HEK293 (cell line): ENCODE measurements at regions not wholly inside any gene's neighbourhood (a gene's known extent, or its start where the extent isn't known, plus 50 kb on each side); places are given as distances from the start of the nearest gene placed in this dataset.

ENCODE experiments used
- KLF10 ChIP-seq: fragments of 450-650 bp; IDR thresholded peaks from 2 replicates; pipeline ENCODE4 v1.5.1; 2018; ENCODE audit warnings: missing biosample characterization, mild to moderate bottlenecking, missing genetic modification characterization
- SCRT2 ChIP-seq: fragments of 450-650 bp; formaldehyde crosslinking; IDR thresholded peaks from 2 replicates; pipeline ENCODE4 v1.5.1; 2016; ENCODE audit warnings: missing biosample characterization, missing genetic modification characterization
- ZNF248 ChIP-seq: fragments of 450-650 bp; formaldehyde crosslinking; IDR thresholded peaks from 2 replicates; pipeline ENCODE4 v1.5.1; 2017; ENCODE audit warnings: missing biosample characterization, missing genetic modification characterization
- ZNF660 ChIP-seq: fragments of 450-650 bp; IDR thresholded peaks from 2 replicates; pipeline ENCODE4 v1.5.1; 2018; ENCODE audit warnings: missing biosample characterization, mild to moderate bottlenecking, missing genetic modification characterization
- TF ChIP-seq, protein P1 (sequence below): fragments of 450-650 bp; formaldehyde crosslinking; IDR thresholded peaks from 2 replicates; pipeline ENCODE4 v1.5.1; 2016; ENCODE audit warnings: missing biosample characterization, missing genetic modification characterization
- TF ChIP-seq, protein P2 (sequence below): fragments of 450-650 bp; formaldehyde crosslinking; conservative IDR thresholded peaks from 2 replicates; pipeline ENCODE4 v1.5.1; 2016; ENCODE audit warnings: low read depth, missing biosample characterization, missing genetic modification characterization
- TF ChIP-seq, protein P3 (sequence below): fragments of 450-650 bp; formaldehyde crosslinking; IDR thresholded peaks from 2 replicates; pipeline ENCODE4 v1.5.1; 2016; ENCODE audit warnings: missing biosample characterization, missing genetic modification characterization
- TF ChIP-seq, protein P4 (sequence below): fragments of 450-650 bp; formaldehyde crosslinking; IDR thresholded peaks from 2 replicates; pipeline ENCODE4 v1.5.1; 2016; ENCODE audit warnings: missing biosample characterization, missing genetic modification characterization

DNA sequence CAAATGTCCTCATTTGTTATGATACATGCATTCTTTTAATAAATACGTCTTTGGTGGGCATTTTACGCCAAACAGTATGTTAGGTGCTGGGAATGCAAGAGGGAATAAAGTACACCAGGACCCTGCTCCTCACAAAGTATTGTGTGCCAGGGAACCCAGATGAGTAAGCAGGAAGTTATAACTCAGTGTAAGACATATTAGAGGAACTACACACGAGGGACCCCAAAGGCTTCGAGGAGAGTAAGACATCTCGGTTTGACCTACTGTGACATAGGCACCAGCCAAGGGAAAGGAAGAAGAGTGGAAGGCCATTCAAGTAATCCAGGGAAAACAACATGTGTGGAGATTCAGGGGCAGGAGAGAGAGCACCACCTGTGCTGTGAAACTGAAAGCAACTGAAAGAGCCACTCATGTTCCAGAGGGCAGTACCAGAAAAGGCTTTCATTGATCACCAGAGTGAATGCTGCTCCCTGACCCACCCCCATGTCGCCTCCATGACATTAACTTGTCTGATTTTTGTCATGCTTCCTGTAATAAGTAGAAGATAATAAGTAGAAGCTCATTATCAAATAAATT is 542.5 kb upstream of the PKN2 start:
- TF ChIP-seq, protein P1, sequence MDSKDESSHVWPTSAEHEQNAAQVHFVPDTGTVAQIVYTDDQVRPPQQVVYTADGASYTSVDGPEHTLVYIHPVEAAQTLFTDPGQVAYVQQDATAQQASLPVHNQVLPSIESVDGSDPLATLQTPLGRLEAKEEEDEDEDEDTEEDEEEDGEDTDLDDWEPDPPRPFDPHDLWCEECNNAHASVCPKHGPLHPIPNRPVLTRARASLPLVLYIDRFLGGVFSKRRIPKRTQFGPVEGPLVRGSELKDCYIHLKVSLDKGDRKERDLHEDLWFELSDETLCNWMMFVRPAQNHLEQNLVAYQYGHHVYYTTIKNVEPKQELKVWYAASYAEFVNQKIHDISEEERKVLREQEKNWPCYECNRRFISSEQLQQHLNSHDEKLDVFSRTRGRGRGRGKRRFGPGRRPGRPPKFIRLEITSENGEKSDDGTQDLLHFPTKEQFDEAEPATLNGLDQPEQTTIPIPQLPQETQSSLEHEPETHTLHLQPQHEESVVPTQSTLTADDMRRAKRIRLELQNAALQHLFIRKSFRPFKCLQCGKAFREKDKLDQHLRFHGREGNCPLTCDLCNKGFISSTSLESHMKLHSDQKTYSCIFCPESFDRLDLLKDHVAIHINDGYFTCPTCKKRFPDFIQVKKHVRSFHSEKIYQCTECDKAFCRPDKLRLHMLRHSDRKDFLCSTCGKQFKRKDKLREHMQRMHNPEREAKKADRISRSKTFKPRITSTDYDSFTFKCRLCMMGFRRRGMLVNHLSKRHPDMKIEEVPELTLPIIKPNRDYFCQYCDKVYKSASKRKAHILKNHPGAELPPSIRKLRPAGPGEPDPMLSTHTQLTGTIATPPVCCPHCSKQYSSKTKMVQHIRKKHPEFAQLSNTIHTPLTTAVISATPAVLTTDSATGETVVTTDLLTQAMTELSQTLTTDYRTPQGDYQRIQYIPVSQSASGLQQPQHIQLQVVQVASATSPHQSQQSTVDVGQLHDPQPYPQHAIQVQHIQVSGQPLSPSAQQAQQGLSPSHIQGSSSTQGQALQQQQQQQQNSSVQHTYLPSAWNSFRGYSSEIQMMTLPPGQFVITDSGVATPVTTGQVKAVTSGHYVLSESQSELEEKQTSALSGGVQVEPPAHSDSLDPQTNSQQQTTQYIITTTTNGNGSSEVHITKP (tag by site-specific recombination) = no peak
- TF ChIP-seq, protein P2, sequence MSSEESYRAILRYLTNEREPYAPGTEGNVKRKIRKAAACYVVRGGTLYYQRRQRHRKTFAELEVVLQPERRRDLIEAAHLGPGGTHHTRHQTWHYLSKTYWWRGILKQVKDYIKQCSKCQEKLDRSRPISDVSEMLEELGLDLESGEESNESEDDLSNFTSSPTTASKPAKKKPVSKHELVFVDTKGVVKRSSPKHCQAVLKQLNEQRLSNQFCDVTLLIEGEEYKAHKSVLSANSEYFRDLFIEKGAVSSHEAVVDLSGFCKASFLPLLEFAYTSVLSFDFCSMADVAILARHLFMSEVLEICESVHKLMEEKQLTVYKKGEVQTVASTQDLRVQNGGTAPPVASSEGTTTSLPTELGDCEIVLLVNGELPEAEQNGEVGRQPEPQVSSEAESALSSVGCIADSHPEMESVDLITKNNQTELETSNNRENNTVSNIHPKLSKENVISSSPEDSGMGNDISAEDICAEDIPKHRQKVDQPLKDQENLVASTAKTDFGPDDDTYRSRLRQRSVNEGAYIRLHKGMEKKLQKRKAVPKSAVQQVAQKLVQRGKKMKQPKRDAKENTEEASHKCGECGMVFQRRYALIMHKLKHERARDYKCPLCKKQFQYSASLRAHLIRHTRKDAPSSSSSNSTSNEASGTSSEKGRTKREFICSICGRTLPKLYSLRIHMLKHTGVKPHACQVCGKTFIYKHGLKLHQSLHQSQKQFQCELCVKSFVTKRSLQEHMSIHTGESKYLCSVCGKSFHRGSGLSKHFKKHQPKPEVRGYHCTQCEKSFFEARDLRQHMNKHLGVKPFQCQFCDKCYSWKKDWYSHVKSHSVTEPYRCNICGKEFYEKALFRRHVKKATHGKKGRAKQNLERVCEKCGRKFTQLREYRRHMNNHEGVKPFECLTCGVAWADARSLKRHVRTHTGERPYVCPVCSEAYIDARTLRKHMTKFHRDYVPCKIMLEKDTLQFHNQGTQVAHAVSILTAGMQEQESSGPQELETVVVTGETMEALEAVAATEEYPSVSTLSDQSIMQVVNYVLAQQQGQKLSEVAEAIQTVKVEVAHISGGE = no peak
- TF ChIP-seq, protein P3, sequence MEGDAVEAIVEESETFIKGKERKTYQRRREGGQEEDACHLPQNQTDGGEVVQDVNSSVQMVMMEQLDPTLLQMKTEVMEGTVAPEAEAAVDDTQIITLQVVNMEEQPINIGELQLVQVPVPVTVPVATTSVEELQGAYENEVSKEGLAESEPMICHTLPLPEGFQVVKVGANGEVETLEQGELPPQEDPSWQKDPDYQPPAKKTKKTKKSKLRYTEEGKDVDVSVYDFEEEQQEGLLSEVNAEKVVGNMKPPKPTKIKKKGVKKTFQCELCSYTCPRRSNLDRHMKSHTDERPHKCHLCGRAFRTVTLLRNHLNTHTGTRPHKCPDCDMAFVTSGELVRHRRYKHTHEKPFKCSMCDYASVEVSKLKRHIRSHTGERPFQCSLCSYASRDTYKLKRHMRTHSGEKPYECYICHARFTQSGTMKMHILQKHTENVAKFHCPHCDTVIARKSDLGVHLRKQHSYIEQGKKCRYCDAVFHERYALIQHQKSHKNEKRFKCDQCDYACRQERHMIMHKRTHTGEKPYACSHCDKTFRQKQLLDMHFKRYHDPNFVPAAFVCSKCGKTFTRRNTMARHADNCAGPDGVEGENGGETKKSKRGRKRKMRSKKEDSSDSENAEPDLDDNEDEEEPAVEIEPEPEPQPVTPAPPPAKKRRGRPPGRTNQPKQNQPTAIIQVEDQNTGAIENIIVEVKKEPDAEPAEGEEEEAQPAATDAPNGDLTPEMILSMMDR (tag by site-specific recombination) = no peak
- TF ChIP-seq ZNF660 (tag by site-specific recombination) (no peak), SCRT2 (no peak), ZNF248 (no peak), KLF10 (tag by site-specific recombination) (no peak)
- TF ChIP-seq, protein P4, sequence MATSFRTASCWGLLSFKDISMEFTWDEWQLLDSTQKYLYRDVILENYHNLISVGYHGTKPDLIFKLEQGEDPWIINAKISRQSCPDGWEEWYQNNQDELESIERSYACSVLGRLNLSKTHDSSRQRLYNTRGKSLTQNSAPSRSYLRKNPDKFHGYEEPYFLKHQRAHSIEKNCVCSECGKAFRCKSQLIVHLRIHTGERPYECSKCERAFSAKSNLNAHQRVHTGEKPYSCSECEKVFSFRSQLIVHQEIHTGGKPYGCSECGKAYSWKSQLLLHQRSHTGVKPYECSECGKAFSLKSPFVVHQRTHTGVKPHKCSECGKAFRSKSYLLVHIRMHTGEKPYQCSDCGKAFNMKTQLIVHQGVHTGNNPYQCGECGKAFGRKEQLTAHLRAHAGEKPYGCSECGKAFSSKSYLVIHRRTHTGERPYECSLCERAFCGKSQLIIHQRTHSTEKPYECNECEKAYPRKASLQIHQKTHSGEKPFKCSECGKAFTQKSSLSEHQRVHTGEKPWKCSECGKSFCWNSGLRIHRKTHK = no peak
